Thymus (tissue), 11 donors: ENCODE measurements at regions not wholly inside any gene's neighbourhood (a gene's known extent, or its start where the extent isn't known, plus 50 kb on each side); places are given as distances from the start of the nearest gene placed in this dataset.
A peak's percentile ranks its signal among the peaks of the same experiment; 100 is the strongest.

Source experiments
- DNase-seq, 9 donors: peaks; one replicate each; pipeline ENCODE4 v3.0.0-alpha.2; 2013; ENCODE audit warnings: low spot score in 9 of 9, low read depth in 6 of 9, missing footprints in 1 of 9
- H3K27ac ChIP-seq, 2 donors: one replicate each; pipeline ENCODE4 v1.5.1; 2013; ENCODE audit warnings: control low read depth in 1 of 2, low read depth in 1 of 2, low read length in 1 of 2, mild to moderate bottlenecking in 1 of 2, moderate library complexity in 1 of 2
- H3K27me3 ChIP-seq, 2 donors: one replicate each; pipeline ENCODE4 v1.5.1; 2013; ENCODE audit warnings: low read length in 1 of 2; ENCODE audit not compliant: control insufficient read depth in 2 of 2, insufficient read depth in 1 of 2
- H3K36me3 ChIP-seq, 2 donors: one replicate each; pipeline ENCODE4 v1.5.1; 2013; ENCODE audit warnings: low read length in 1 of 2, mild to moderate bottlenecking in 1 of 2, moderate library complexity in 1 of 2; ENCODE audit not compliant: control insufficient read depth in 2 of 2, insufficient read depth in 2 of 2
- H3K4me1 ChIP-seq, 2 donors: one replicate each; pipeline ENCODE4 v1.5.1; 2013; ENCODE audit warnings: low read length in 2 of 2; ENCODE audit not compliant: control insufficient read depth in 2 of 2, insufficient read depth in 2 of 2
- H3K4me3 ChIP-seq, 2 donors: one replicate each; pipeline ENCODE4 v1.5.1; 2013; ENCODE audit warnings: low read length in 2 of 2, control low read depth in 1 of 2, mild to moderate bottlenecking in 1 of 2
- H3K9me3 ChIP-seq, 2 donors: one replicate each; pipeline ENCODE4 v1.5.1; 2013; ENCODE audit warnings: low read length in 1 of 2, mild to moderate bottlenecking in 1 of 2; ENCODE audit not compliant: control insufficient read depth in 2 of 2, insufficient read depth in 1 of 2
- WGBS: extraction: QIAGEN DNeasy Blood & Tissue Kit; methylation state at CpG from one replicate; pipeline ENCODE4 v1.1.7; 2013; 5-methylcytosine and 5-hydroxymethylcytosine counted together
- donor health status: healthy.

- Histone ChIP-seq H3K9me3 (no peaks in the 10 kb centered on the region), H3K27ac (no peak overlapping the region), H3K27me3 (no peaks in the 10 kb centered on the region), H3K4me1 (peaks cover 5 to 32% of the 10 kb centered on the region in 2 donors), H3K4me3 (no peak overlapping the region), H3K36me3 (no peaks in the 10 kb centered on the region)
- 74% methylated on average over 7 of the region's 7 CpGs for WGBS
- DNase-seq, result peak in 2 of 9 donors; percentile 10 to 21
Observed at GRCh38 chr3:127089486-127090145, 103.3 kb upstream of the PRR23E start.

GRCh38 chr3:127090218-127091160 is 102.4 kb upstream of the PRR23E start:
- H3K4me3 ChIP-seq, result no peak overlapping the region
- H3K36me3 ChIP-seq, result no peaks in the 10 kb centered on the region
- 94% methylated on average over 14 of the region's 14 CpGs for WGBS
- peaks cover 5 to 32% of the 10 kb centered on the region in 2 donors for H3K4me1 ChIP-seq
- DNase-seq, result no peak
- no peaks in the 10 kb centered on the region for H3K9me3 ChIP-seq
- H3K27me3 ChIP-seq, result no peaks in the 10 kb centered on the region
- no peak overlapping the region for H3K27ac ChIP-seq

GRCh38 chr3:127091376-127091775 is 101.6 kb upstream of the PRR23E start:
- no peaks in the 10 kb centered on the region for H3K36me3 ChIP-seq
- peaks cover 5 to 32% of the 10 kb centered on the region in 2 donors for H3K4me1 ChIP-seq
- no peaks in the 10 kb centered on the region for H3K27me3 ChIP-seq
- 63% methylated on average over 8 of the region's 8 CpGs for WGBS
- no peak overlapping the region for H3K4me3 ChIP-seq
- H3K9me3 ChIP-seq, result peaks cover 0 to 3% of the 10 kb centered on the region in 2 donors
- H3K27ac ChIP-seq, result no peak overlapping the region
- peak in 7 of 9 donors; percentile 7 to 61 (median 24) for DNase-seq

- Histone ChIP-seq H3K36me3 (no peaks in the 10 kb centered on the region), H3K27ac (no peak overlapping the region), H3K4me3 (no peak overlapping the region), H3K9me3 (peaks cover 0 to 3% of the 10 kb centered on the region in 2 donors), H3K4me1 (peaks cover 5 to 32% of the 10 kb centered on the region in 2 donors), H3K27me3 (no peaks in the 10 kb centered on the region)
- WGBS, result 92% methylated on average over 4 of the region's 4 CpGs
- no peak for DNase-seq
Observed at GRCh38 chr3:127092368-127092767, 100.6 kb upstream of the PRR23E start.

GRCh38 chr3:127092776-127093175 is 100.2 kb upstream of the PRR23E start:
- Histone ChIP-seq H3K9me3 (peaks cover 0 to 3% of the 10 kb centered on the region in 2 donors), H3K27ac (no peak overlapping the region), H3K36me3 (no peaks in the 10 kb centered on the region), H3K4me1 (peaks cover 5 to 32% of the 10 kb centered on the region in 2 donors), H3K4me3 (no peak overlapping the region), H3K27me3 (no peaks in the 10 kb centered on the region)
- 77% methylated on average over 11 of the region's 11 CpGs for WGBS
- DNase-seq, result no peak

GRCh38 chr3:127093312-127093711 is 99.6 kb upstream of the PRR23E start:
- Histone ChIP-seq H3K36me3 (no peaks in the 10 kb centered on the region), H3K27me3 (no peaks in the 10 kb centered on the region), H3K27ac (no peak overlapping the region), H3K4me1 (peaks cover 5 to 32% of the 10 kb centered on the region in 2 donors), H3K9me3 (peaks cover 0 to 3% of the 10 kb centered on the region in 2 donors), H3K4me3 (no peak overlapping the region)
- no peak for DNase-seq
- 92% methylated on average over 9 of the region's 9 CpGs for WGBS

- H3K9me3 ChIP-seq, result peaks cover 0 to 3% of the 10 kb centered on the region in 2 donors
- H3K27ac ChIP-seq, result no peak overlapping the region
- H3K4me3 ChIP-seq, result no peak overlapping the region
- no peak for DNase-seq
- peaks cover 3 to 10% of the 10 kb centered on the region in 2 donors for H3K4me1 ChIP-seq
- H3K27me3 ChIP-seq, result peaks cover 0 to 3% of the 10 kb centered on the region in 2 donors
- H3K36me3 ChIP-seq, result no peaks in the 10 kb centered on the region
- WGBS, result 88% methylated on average over 4 of the region's 4 CpGs
Observed at GRCh38 chr3:127095774-127096173, 97.2 kb upstream of the PRR23E start.

- H3K27ac ChIP-seq, result no peak overlapping the region
- no peak for DNase-seq
- 80% methylated on average over 11 of the region's 11 CpGs for WGBS
Observed at GRCh38 chr3:127096256-127097071, 96.5 kb upstream of the PRR23E start.

More at GRCh38 chr3:127096256-127097071, 96.5 kb upstream of the PRR23E start:
- Histone ChIP-seq H3K4me1 (peaks cover 0 to 3% of the 10 kb centered on the region in 2 donors), H3K36me3 (no peaks in the 10 kb centered on the region), H3K9me3 (peaks cover 0 to 3% of the 10 kb centered on the region in 2 donors), H3K4me3 (no peak overlapping the region), H3K27me3 (peaks cover 0 to 3% of the 10 kb centered on the region in 2 donors)
